ENCODE measurements at regions not wholly inside any gene's neighbourhood (a gene's known extent, or its start where the extent isn't known, plus 50 kb on each side); places are given as distances from the start of the nearest gene placed in this dataset.
"Not testable (repeated sequence)": the region's sequence is repeated elsewhere in the genome, so short reads cannot be mapped to it uniquely, and the experiment has no call there.

- DNase-seq, result no peak
Measured at GRCh38 chr6:74357321-74357720, 661.3 kb downstream of the CD109 start.

GRCh38 chr6:74356391-74356790 is 660.4 kb downstream of the CD109 start:
- DNase-seq, result no peak

- DNase-seq, result no peak
Measured at GRCh38 chr6:74346936-74347535, 651.0 kb downstream of the CD109 start.

GRCh38 chr6:74343804-74344203 is 647.8 kb downstream of the CD109 start:
- DNase-seq, result no peak

DNA sequence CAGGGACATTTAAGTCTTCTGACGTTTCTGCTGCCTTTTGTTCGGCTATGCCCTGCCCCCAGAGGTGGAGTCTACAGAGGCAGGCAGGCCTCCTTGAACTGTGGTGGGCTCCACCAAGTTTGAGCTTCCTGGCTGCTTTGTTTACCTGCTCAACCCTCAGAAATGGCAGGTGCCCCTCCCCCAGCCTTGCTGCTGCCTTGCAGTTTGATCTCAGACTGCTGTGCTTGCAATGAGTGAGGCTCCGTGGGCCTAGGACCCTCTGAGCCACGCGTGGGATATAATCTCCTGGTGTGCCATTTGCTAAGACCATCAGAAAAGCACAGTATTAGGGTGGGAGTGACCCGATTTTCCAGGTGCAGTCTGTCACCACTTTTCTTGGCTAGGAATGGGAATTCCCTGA is 647.3 kb downstream of the CD109 start:
- DNase-seq, result not testable (repeated sequence)

GRCh38 chr6:74334722-74335121 is 638.7 kb downstream of the CD109 start:
- no peak for DNase-seq

DNA sequence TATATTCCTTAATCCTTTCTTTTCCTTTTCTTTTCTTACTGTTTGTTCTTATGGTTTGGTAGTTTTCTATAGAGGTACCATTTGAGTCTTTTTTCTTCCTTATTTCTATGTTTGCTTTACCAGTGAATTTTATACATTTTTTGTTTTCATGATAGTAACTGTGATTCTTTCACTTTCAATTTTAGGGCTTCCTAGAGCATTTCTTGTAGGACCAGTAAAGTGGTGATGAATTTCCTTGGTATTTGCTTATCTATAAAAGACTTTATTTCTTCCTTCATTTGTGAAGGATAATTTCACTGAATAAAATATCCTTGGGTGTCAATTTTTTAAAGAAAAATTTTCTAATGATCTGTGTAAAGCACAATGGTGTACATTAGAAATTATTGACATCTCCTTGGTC is 637.4 kb downstream of the CD109 start:
- no peak for DNase-seq

GRCh38 chr6:74320715-74321114 is 624.7 kb downstream of the CD109 start:
- DNase-seq, result no peak

- DNase-seq, result no peak
Measured at GRCh38 chr6:74320074-74320473, 624.1 kb downstream of the CD109 start.

- no peak for DNase-seq
Measured at GRCh38 chr6:74319292-74319691, 623.3 kb downstream of the CD109 start.

DNA sequence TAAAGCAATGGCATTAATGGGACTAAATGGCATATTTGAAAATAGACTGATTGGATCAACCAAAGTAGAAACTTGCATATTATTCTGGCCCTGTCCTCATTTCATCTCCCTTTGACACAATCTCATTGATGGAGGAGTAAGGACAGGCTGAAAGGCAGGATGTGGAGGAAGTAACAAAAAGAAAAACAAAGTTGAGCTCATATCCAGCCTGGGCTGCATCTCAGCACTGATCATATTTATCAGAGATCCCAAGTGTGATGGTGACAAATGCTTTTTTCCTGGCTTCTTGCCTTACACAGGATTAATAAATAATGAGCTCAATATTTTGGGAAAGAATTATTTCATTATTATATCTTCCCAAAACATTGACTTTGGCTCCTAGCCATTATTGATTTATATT is 622.7 kb downstream of the CD109 start:
- DNase-seq, result no peak

DNA sequence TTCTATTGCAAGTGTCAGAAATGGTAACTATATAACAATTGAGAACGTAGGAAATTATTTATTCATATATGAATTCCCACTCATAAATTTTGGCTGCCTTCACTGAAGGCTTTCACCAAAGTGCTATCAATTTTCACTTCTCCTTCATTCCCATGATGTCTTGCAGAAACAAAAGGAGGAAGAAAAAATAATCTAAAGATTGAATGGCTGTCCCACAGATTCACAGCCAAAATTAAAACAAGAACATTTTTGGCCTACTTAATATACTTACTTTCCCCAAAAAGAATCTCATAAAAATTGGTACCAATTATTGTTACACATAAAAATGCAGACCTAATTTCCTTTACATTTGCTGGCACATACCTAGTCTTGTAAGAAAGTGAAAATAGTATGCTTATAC is 616.1 kb downstream of the CD109 start:
- no peak for DNase-seq

DNA sequence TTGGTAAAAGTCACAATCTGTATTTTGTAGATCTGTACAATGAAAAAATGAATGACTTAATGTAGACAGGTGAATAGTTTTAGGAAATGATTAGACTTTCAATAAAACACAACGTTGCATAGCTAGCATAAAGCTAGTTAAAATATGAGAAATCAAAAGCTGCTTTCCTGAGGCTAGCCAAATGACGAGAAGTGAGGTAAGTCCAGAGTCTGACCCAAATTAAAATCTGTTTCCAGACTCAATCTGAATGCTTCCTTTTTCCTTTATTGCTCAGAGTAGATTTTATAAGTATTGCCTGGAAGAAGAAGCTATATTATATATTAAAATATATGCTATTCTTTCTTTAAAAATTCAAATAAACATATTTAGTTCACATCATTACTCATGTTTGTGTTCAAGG is 615.4 kb downstream of the CD109 start:
- DNase-seq, result no peak

GRCh38 chr6:74289884-74290283 is 593.9 kb downstream of the CD109 start:
- DNase-seq, result no peak

DNA sequence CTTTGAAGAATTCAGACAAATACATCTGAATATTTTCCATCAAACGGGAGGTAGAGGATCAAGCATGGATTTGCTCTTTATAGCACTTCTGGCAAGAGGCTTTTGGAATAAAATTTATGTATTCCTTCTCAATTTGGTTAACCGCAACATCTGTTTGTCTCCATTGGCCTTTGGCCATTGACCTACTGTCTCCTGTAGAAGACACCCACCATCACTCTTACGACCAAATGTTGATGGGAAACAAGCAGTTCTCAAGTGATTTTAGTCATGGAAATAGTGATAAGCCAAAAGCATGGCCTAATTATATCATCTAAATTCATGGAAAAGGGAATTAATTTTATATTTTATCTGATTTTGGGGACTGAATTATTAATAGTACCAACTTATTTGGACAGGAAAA is 591.9 kb downstream of the CD109 start:
- no peak for DNase-seq

- DNase-seq, result no peak
Measured at GRCh38 chr6:74287441-74287840, 591.4 kb downstream of the CD109 start.

- no peak for DNase-seq
Measured at GRCh38 chr6:74284284-74284683, 588.3 kb downstream of the CD109 start.

GRCh38 chr6:74283532-74283931 is 587.5 kb downstream of the CD109 start:
- DNase-seq, result no peak

- DNase-seq, result no peak
Measured at GRCh38 chr6:74282143-74282689, 586.2 kb downstream of the CD109 start.

GRCh38 chr6:74280130-74280692 is 584.2 kb downstream of the CD109 start:
- DNase-seq, result no peak

GRCh38 chr6:74277777-74278186 is 581.8 kb downstream of the CD109 start:
- DNase-seq, result peak; percentile 51

DNA sequence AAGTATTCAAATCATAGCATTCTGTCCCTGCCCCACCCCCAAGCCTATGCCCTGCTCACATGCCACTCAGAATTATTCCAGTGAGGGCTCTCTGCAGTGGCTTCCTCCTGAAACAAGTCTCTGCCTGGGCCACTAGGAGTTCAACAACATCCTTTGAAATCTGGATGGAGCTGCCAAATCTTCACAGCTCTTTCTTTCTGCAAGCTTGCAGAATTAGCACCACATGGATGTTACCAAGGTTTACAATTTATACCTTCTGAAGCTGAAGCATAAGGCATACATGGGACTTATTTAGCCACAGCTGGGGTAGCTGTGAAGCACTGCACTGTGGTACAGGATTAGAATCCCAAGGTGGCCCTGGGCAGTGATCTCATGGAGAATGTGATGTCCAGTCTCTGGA is 577.5 kb downstream of the CD109 start:
- no peak for DNase-seq

GRCh38 chr6:74269600-74269858 is 573.5 kb downstream of the CD109 start:
- DNase-seq, result no peak

- DNase-seq, result no peak
Measured at GRCh38 chr6:74268815-74269599, 573.0 kb downstream of the CD109 start.

DNA sequence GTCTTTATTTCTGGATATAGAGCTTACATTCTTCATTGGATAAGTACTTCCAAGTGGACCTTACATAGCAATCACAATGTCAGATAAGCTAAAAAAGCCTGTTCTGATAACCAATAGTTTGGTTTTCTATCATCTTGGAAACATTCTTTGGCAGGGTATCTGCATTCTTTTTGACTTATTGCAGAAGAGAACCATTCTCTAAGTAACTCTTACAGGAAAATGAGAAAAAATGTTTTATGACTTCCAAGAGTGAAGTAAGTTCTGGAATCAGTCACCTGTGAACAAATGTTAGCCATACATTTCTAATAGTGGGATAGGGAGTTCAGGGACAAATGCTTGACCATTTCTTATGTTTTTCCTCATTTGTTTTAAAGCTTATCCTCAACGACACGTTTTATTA is 564.0 kb downstream of the CD109 start:
- DNase-seq, result no peak

Data from islet precursor cell (in vitro differentiated cells).